Epidermal melanocyte (primary cell): ENCODE measurements at regions not wholly inside any gene's neighbourhood (a gene's known extent, or its start where the extent isn't known, plus 50 kb on each side); places are given as distances from the start of the nearest gene placed in this dataset.
A peak's percentile ranks its signal among the peaks of the same experiment; 100 is the strongest.
"Not testable (repeated sequence)": the region's sequence is repeated elsewhere in the genome, so short reads cannot be mapped to it uniquely, and the experiment has no call there.

Experiments used
- DNase-seq: peaks from one replicate; pipeline ENCODE4 v3.0.0; 2011; ENCODE audit warnings: low spot score; ENCODE audit not compliant: insufficient read length

GRCh38 chr6:53446151-53446550, 97.4 kb upstream of the ELOVL5 start:
- DNase-seq, result no peak

- no peak for DNase-seq
These were observed 93.0 kb upstream of the ELOVL5 start for GRCh38 chr6:53441761-53442160.

- DNase-seq, result no peak
These were observed 92.3 kb upstream of the ELOVL5 start for GRCh38 chr6:53441035-53441493.

GRCh38 chr6:53440336-53440945, 91.7 kb upstream of the ELOVL5 start:
- DNase-seq, result no peak

- no peak for DNase-seq
These were observed 90.8 kb upstream of the ELOVL5 start for GRCh38 chr6:53439556-53439955.

- peak; percentile 42 for DNase-seq
These were observed 88.9 kb upstream of the ELOVL5 start for GRCh38 chr6:53437557-53438202.

- DNase-seq, result no peak
These were observed 88.0 kb upstream of the ELOVL5 start for GRCh38 chr6:53436526-53437303.

GRCh38 chr6:53433951-53434285, 85.2 kb upstream of the ELOVL5 start:
- DNase-seq, result no peak

- DNase-seq, result no peak
These were observed 84.7 kb upstream of the ELOVL5 start for GRCh38 chr6:53433261-53433950.

- no peak for DNase-seq
These were observed 83.8 kb upstream of the ELOVL5 start for GRCh38 chr6:53432318-53433161.

- no peak for DNase-seq
These were observed 83.0 kb upstream of the ELOVL5 start for GRCh38 chr6:53431704-53432103.

GRCh38 chr6:53429401-53429800, 80.7 kb upstream of the ELOVL5 start:
- DNase-seq, result no peak

GRCh38 chr6:53428886-53429285, 80.1 kb upstream of the ELOVL5 start:
- DNase-seq, result no peak

- no peak for DNase-seq
These were observed 78.0 kb upstream of the ELOVL5 start for GRCh38 chr6:53426667-53427270.

GRCh38 chr6:53426117-53426516, 77.4 kb upstream of the ELOVL5 start:
- no peak for DNase-seq

GRCh38 chr6:53424976-53425718, 76.4 kb upstream of the ELOVL5 start:
- no peak for DNase-seq

- DNase-seq, result no peak
These were observed 75.5 kb upstream of the ELOVL5 start for GRCh38 chr6:53424300-53424699.

- not testable (repeated sequence) for DNase-seq
These were observed 74.8 kb upstream of the ELOVL5 start for GRCh38 chr6:53423560-53423959.

GRCh38 chr6:53419026-53419425, 70.3 kb upstream of the ELOVL5 start:
- no peak for DNase-seq

- no peak for DNase-seq
These were observed 69.5 kb upstream of the ELOVL5 start for GRCh38 chr6:53418288-53418687.
